HepG2 (cell line): ENCODE measurements at regions not wholly inside any gene's neighbourhood (a gene's known extent, or its start where the extent isn't known, plus 50 kb on each side); places are given as distances from the start of the nearest gene placed in this dataset.

ENCODE experiments used
- ATAC-seq: fragments of 200-7000 bp; cut with Tn5 transposase; 3 replicates; pipeline ENCODE4 v1.9.1; 2020; ENCODE audit warnings: mild to moderate bottlenecking, moderate library complexity
- BruUV-seq: library from RNA; stranded (reverse); fragments of 400-500 nt; replicated peaks from 2 replicates; lab custom pipeline; 2021; lab: Mats Ljungman, UMichigan
- CTCF ChIA-PET: fragments of 300-600 bp; formaldehyde crosslinking; extraction: SDS; loops from one replicate; lab custom pipeline; 2021; ENCODE audit warnings: low total read pairs, inconsistent platforms, low intra/inter-chr PET ratio; lab: Yijun Ruan, JAX
- POLR2A ChIA-PET: fragments of 350-600 bp; sonication (Branson Sonifier 250); formaldehyde crosslinking; loops from one replicate; lab custom pipeline; 2020; ENCODE audit warnings: antibody characterized with exemption, inconsistent platforms; lab: Yijun Ruan, JAX
- DNase-seq: peaks from one replicate; pipeline ENCODE4 v3.0.0-alpha.2; 2015; ENCODE audit warnings: low spot score
- FAIRE-seq: peaks from 3 replicates; lab custom pipeline; 2011; peaks lifted over from hg19 to GRCh38; lab: Jason Lieb, UNC
- H2AFZ ChIP-seq: one replicate; pipeline ENCODE4 v1.6.1; 2011; ENCODE audit warnings: low read length, inconsistent platforms
- H3K27ac ChIP-seq: fragments of 300-600 bp; 3 replicates; pipeline ENCODE4 v1.8.0; 2011; ENCODE audit warnings: mixed run types, mild to moderate bottlenecking, mixed read lengths, low read length, inconsistent platforms; ENCODE audit not compliant: insufficient read depth; ENCODE audit errors: extremely low read length
- H3K27me3 ChIP-seq, 2 experiments: fragments of 200-600 bp in 1 of 2; 2 replicates in 1 of 2; 3 replicates in 1 of 2; pipeline versions ENCODE4 v1.6.0 to v1.8.0; 2011; ENCODE audit warnings: low read length in 2 of 2, mild to moderate bottlenecking in 2 of 2, moderate library complexity in 2 of 2, inconsistent platforms in 1 of 2; ENCODE audit not compliant: insufficient read depth in 2 of 2, control insufficient read depth in 1 of 2
- H3K36me3 ChIP-seq, 2 experiments: fragments of 200-600 bp in 1 of 2; replicated peaks in 1 of 2; 2 replicates in 1 of 2; 3 replicates in 1 of 2; pipeline versions ENCODE4 v1.5.1 to v1.8.0; 2011; ENCODE audit warnings: low read length in 2 of 2, inconsistent platforms in 1 of 2; ENCODE audit not compliant: insufficient read depth in 2 of 2, control insufficient read depth in 1 of 2
- H3K4me1 ChIP-seq: 2 replicates; pipeline ENCODE4 v1.5.1; 2012; ENCODE audit warnings: low read length, inconsistent platforms; ENCODE audit not compliant: insufficient read depth
- H3K4me2 ChIP-seq: 2 replicates; pipeline ENCODE4 v1.6.0; 2011; ENCODE audit warnings: low read depth, low read length, inconsistent platforms
- H3K4me3 ChIP-seq, 3 experiments: fragments of 200-600 bp in 1 of 3; sonication (generic), shearing (Covaris generic) in 1 of 3; replicated peaks in 1 of 3; 2 replicates each; pipeline ENCODE4 v1.5.1; 2011 to 2016; ENCODE audit warnings: low read length in 3 of 3, inconsistent platforms in 2 of 3, low read depth in 2 of 3, mild to moderate bottlenecking in 2 of 3, control low read depth in 1 of 3, mixed read lengths in 1 of 3; ENCODE audit not compliant: insufficient read depth in 1 of 3
- H3K79me2 ChIP-seq: one replicate; pipeline ENCODE4 v1.6.1; 2011; ENCODE audit warnings: low read length, inconsistent platforms; ENCODE audit not compliant: insufficient read depth
- H3K9ac ChIP-seq: 2 replicates; pipeline ENCODE4 v1.6.0; 2011; ENCODE audit warnings: mild to moderate bottlenecking, low read depth, low read length, inconsistent platforms; ENCODE audit not compliant: insufficient read depth
- H3K9me3 ChIP-seq: 2 replicates; pipeline ENCODE4 v1.5.1; 2012; ENCODE audit warnings: mild to moderate bottlenecking, low read length
- H4K20me1 ChIP-seq: 2 replicates; pipeline ENCODE4 v1.6.0; 2011; ENCODE audit warnings: inconsistent platforms, mild to moderate bottlenecking, low read length, moderate library complexity; ENCODE audit not compliant: insufficient read depth
- BHLHE40 ChIP-seq: IDR thresholded peaks from 2 replicates; pipeline ENCODE4 v1.6.1; 2011; ENCODE audit warnings: low read length, improper control_type of control experiment
- DMTF1 ChIP-seq: sonication (generic); formaldehyde crosslinking; IDR thresholded peaks from 2 replicates; pipeline ENCODE4 v1.4.0; 2020; ENCODE audit warnings: mild to moderate bottlenecking, missing genetic modification reagents
- EED ChIP-seq: sonication (generic); formaldehyde crosslinking; IDR thresholded peaks from 2 replicates; pipeline ENCODE4 v1.5.0; 2020; ENCODE audit warnings: mild to moderate bottlenecking, missing genetic modification reagents
- GATAD1 ChIP-seq: IDR thresholded peaks from 2 replicates; pipeline ENCODE4 v1.6.1; 2016; ENCODE audit warnings: missing genetic modification reagents, missing compliant biosample characterization
- HNF4G ChIP-seq, 2 experiments: sonication (generic) in 1 of 2; formaldehyde crosslinking in 1 of 2; IDR thresholded peaks; 2 replicates each; pipeline versions ENCODE4 v1.4.0 to v1.6.1; 2011 to 2020; ENCODE audit warnings: borderline replicate concordance in 2 of 2, low read depth in 2 of 2, mild to moderate bottlenecking in 2 of 2, low read length in 1 of 2, missing genetic modification reagents in 1 of 2, moderate library complexity in 1 of 2
- NFYB ChIP-seq: sonication (generic); formaldehyde crosslinking; IDR thresholded peaks from 2 replicates; pipeline ENCODE4 v1.4.0; 2020; ENCODE audit warnings: missing genetic modification reagents
- TCF7 ChIP-seq: sonication (generic); IDR thresholded peaks from 2 replicates; pipeline ENCODE4 v1.6.1; 2016; ENCODE audit warnings: antibody characterized with exemption, low read depth
- ZFP37 ChIP-seq: sonication (generic); formaldehyde crosslinking; IDR thresholded peaks from 2 replicates; pipeline ENCODE4 v1.4.0; 2020; ENCODE audit warnings: missing genetic modification reagents, borderline replicate concordance
- ZMYM3 ChIP-seq: sonication (generic); formaldehyde crosslinking; IDR thresholded peaks from 2 replicates; pipeline ENCODE4 v1.5.1; 2020; ENCODE audit warnings: mild to moderate bottlenecking, missing genetic modification reagents
- ZNF891 ChIP-seq: sonication (generic); formaldehyde crosslinking; IDR thresholded peaks from 2 replicates; pipeline ENCODE4 v1.5.0; 2020; ENCODE audit warnings: mild to moderate bottlenecking, missing genetic modification reagents
- WGBS: methylation state at CpG from one replicate; pipeline ENCODE4 v1.1.6; 2017; ENCODE audit warnings: low lambda C conversion rate; 5-methylcytosine and 5-hydroxymethylcytosine counted together
- in situ Hi-C: cut with HindIII; loops from 2 replicates; pipeline ENCODE4 v1.10.0; 2017; ENCODE audit warnings: low pct_unique_long_range_greater_than_20kb; ENCODE audit not compliant: extremely low pct_ligation_motif_present
- intact Hi-C: fragments of 100-400 bp; cut with micrococcal nuclease; formaldehyde crosslinking; loops from one replicate; pipeline ENCODE4 v1.10.0; 2022; ENCODE audit not compliant: unreplicated experiment

- DNase-seq = no peak
- POLR2A ChIA-PET = no interaction called here
- no peaks in the 10 kb centered on the region for H3K4me1 ChIP-seq
- no peak for FAIRE-seq
- ATAC-seq = no peak
- no peak overlapping the region for H3K9ac ChIP-seq
- H3K27ac ChIP-seq = no peak overlapping the region
- peaks cover 0 to 1% of the 10 kb centered on the region in 2 experiments; a peak in 1 of 5 replicates for H3K27me3 ChIP-seq
- CTCF ChIA-PET = no interaction called here
- no peaks in the 10 kb centered on the region for H3K79me2 ChIP-seq
- BruUV-seq = no TSS peak
- in situ Hi-C loops (no loop called here), intact Hi-C loops (no loop called here)
- H4K20me1 ChIP-seq = no peaks in the 10 kb centered on the region
- H3K4me3 ChIP-seq = no peak overlapping the region
- no peak overlapping the region for H2AFZ ChIP-seq
- no peaks in the 10 kb centered on the region for H3K9me3 ChIP-seq
- 20% methylated on average over 5 of the region's 5 CpGs for WGBS
- TF ChIP-seq GATAD1 (CRISPR knock-in tag) = no peak
- TF ChIP-seq NFYB (CRISPR knock-in tag) = no peak
- no peak for TF ChIP-seq EED (CRISPR knock-in tag)
- no peak for TF ChIP-seq ZNF891 (CRISPR knock-in tag)
- TF ChIP-seq ZFP37 (CRISPR knock-in tag) = no peak
- TF ChIP-seq TCF7 = no peak
- TF ChIP-seq BHLHE40 = no peak
- TF ChIP-seq DMTF1 (CRISPR knock-in tag) = no peak
- TF ChIP-seq ZMYM3 (CRISPR knock-in tag) = no peak
- no peak for TF ChIP-seq HNF4G (IDR thresholded peaks at IDR 0.05; ENCODE audit: borderline replicate concordance, low read depth, low read length)
- TF ChIP-seq HNF4G (CRISPR knock-in tag; IDR thresholded peaks at IDR 0.05; ENCODE audit: borderline replicate concordance, low read depth) = no peak
- no peaks in the 10 kb centered on the region for H3K36me3 ChIP-seq
- no peak overlapping the region for H3K4me2 ChIP-seq
These were observed 235.8 kb downstream of the TMEM38B start for GRCh38 chr9:105930011-105930627.
